ENCODE measurements at regions not wholly inside any gene's neighbourhood (a gene's known extent, or its start where the extent isn't known, plus 50 kb on each side); places are given as distances from the start of the nearest gene placed in this dataset.

- TF ChIP-seq POLR2A (IDR thresholded peaks at IDR 0.05) (no peak), CTCF (IDR thresholded peaks at IDR 0.05) (no peak)
Observed at GRCh38 chr3:80244390-80244789, 476.6 kb upstream of the ROBO1 start.

All from esophagus squamous epithelium (tissue), 4 donors.